ENCODE measurements at regions not wholly inside any gene's neighbourhood (a gene's known extent, or its start where the extent isn't known, plus 50 kb on each side); places are given as distances from the start of the nearest gene placed in this dataset.

DNA sequence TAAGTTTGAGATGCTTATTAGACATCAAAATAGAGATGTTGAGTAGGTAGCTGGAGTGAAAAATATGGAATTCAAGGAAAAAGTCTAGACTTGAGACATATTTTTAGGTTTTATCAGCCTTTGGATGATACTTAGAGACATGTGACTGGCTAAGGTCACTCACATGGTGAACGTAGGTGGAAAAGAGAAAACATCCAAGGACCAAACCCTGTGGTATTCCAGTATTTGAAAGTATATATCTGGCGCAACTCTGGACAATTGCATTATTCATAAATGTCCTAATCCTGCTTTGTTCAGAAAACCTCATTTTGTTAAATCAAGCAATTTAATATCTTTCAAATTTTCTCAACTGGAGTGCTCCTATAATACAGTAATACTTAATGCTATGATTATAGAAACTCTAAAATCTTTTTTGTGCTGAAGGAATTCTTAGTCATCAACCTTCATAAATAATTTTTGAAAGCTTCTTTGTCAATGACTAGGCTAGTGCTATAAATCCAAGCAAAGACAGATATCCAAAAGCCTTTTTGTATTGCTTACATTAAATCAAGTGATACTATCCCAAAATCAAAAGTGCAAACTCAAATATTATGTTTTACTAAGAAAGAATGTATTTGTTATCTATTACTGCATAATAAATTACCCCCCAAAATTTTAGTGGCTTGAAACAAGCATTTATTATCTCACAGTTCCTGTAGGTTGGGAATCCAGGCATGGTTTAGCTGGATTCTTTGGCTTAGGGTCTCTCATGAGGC, 452.0 kb downstream of the ENC1 start:
- Histone ChIP-seq H3K27ac (ENCODE audit: low read length) (no peak overlapping the region), H2AFZ (ENCODE audit: low read length) (no peak overlapping the region), H3K9me2 (replicated peaks; ENCODE audit: insufficient read depth, low read length) (no peaks in the 10 kb centered on the region), H3K27me3 (replicated peaks; ENCODE audit: insufficient read depth, low read length) (no peaks in the 10 kb centered on the region), H3F3A (ENCODE audit: insufficient read depth, low read length) (no peaks in the 10 kb centered on the region), H3K79me2 (ENCODE audit: low read length) (no peaks in the 10 kb centered on the region), H4K20me1 (ENCODE audit: insufficient read depth, low read length) (no peaks in the 10 kb centered on the region), H3K9ac (ENCODE audit: low read length) (no peak overlapping the region), H3K9me3 (replicated peaks; ENCODE audit: insufficient read depth, low read length) (no peaks in the 10 kb centered on the region), H3K4me1 (ENCODE audit: low read length) (no peaks in the 10 kb centered on the region), H3K36me3 (replicated peaks; ENCODE audit: insufficient read depth, low read length) (no peaks in the 10 kb centered on the region), H3K4me3 (ENCODE audit: low read length) (no peak overlapping the region), H3K4me2 (ENCODE audit: low read depth, low read length) (no peak overlapping the region)
- no peak for DNase-seq
- TF ChIP-seq, protein P1, sequence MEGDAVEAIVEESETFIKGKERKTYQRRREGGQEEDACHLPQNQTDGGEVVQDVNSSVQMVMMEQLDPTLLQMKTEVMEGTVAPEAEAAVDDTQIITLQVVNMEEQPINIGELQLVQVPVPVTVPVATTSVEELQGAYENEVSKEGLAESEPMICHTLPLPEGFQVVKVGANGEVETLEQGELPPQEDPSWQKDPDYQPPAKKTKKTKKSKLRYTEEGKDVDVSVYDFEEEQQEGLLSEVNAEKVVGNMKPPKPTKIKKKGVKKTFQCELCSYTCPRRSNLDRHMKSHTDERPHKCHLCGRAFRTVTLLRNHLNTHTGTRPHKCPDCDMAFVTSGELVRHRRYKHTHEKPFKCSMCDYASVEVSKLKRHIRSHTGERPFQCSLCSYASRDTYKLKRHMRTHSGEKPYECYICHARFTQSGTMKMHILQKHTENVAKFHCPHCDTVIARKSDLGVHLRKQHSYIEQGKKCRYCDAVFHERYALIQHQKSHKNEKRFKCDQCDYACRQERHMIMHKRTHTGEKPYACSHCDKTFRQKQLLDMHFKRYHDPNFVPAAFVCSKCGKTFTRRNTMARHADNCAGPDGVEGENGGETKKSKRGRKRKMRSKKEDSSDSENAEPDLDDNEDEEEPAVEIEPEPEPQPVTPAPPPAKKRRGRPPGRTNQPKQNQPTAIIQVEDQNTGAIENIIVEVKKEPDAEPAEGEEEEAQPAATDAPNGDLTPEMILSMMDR (IDR thresholded peaks at IDR 0.05; ENCODE audit: low read length) = no peak
- TF ChIP-seq EZH2phosphoT487 (IDR thresholded peaks at IDR 0.05; ENCODE audit: low read length) = no peak
- no peak for TF ChIP-seq EZH2 (optimal IDR thresholded peaks at IDR 0.05; ENCODE audit: low read depth, low read length)

DNA sequence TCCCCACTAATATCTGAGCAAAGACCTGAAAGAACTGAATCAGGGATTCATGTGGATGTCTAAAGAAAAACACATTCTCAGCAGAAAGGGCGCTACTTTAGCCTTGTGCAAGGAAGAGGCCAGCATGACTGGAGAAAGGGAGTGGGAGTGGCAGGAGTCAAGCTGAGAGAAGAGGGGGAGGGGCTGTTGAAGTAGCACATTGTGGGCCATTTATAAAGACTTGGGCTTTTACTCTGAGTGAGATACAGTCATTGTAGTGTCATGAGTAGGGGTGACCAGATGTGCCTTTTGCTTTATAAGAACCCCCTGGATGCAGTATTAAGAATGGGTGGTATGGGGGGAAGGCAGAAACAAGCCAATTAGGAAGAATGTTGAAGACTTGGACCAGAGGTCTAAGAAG, 452.8 kb downstream of the ENC1 start:
- Histone ChIP-seq H3K27ac (ENCODE audit: low read length) (no peak overlapping the region), H3K4me3 (ENCODE audit: low read length) (no peak overlapping the region), H3K27me3 (replicated peaks; ENCODE audit: insufficient read depth, low read length) (no peaks in the 10 kb centered on the region), H3K9me2 (replicated peaks; ENCODE audit: insufficient read depth, low read length) (no peaks in the 10 kb centered on the region), H4K20me1 (ENCODE audit: insufficient read depth, low read length) (no peaks in the 10 kb centered on the region), H3K36me3 (replicated peaks; ENCODE audit: insufficient read depth, low read length) (no peaks in the 10 kb centered on the region), H3K4me2 (ENCODE audit: low read depth, low read length) (no peak overlapping the region), H3K4me1 (ENCODE audit: low read length) (no peaks in the 10 kb centered on the region), H3K9me3 (replicated peaks; ENCODE audit: insufficient read depth, low read length) (no peaks in the 10 kb centered on the region), H3F3A (ENCODE audit: insufficient read depth, low read length) (no peaks in the 10 kb centered on the region), H3K79me2 (ENCODE audit: low read length) (no peaks in the 10 kb centered on the region), H3K9ac (ENCODE audit: low read length) (no peak overlapping the region), H2AFZ (ENCODE audit: low read length) (no peak overlapping the region)
- no peak for TF ChIP-seq EZH2phosphoT487 (IDR thresholded peaks at IDR 0.05; ENCODE audit: low read length)
- no peak for TF ChIP-seq EZH2 (optimal IDR thresholded peaks at IDR 0.05; ENCODE audit: low read depth, low read length)
- TF ChIP-seq, protein P1 (IDR thresholded peaks at IDR 0.05; ENCODE audit: low read length) = no peak
- no peak for DNase-seq

DNA sequence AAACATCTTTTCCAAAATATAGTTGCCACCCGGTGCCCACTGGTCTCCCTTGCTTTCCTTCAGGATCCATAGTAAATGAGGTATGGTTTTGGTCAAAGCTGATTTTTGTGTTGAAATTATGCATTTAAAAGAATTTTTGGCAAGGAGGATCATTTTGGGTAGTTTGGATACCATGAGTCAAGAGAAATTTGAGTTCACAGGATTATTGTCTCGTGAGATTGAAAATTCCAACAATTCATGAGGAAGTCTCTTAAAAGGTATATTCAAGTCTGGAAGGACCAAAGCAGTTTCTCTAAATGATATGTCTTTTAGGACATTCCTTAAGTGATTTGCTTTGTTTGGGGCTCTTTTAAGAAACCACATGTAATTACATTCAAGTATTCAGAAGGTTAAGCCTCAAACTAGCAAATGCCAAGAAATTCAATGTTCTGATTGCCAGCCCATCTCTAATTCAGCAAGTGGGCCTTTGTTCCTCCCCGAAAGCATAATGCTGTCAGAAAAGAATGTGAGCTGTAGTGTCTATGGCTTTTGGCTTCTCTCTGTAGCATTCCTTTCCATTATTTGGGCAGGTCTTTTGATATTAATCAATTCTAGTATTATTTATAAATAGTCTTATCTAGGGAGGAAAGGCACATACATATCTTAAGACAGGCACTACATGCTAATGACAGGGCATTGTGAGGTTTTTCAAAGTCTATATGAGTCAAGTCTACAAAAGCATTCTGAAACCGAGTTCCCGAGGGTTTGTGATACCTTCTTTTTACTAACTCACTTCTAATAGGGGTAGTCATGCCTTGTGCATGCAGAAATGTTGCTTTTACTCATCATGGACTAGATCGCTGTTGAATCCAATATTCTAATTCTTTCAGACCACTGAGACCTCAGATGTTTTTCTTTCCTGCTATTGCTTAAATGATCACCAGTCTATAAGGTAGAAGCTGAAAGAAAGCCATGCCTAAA, 453.9 kb downstream of the ENC1 start:
- H2AFZ ChIP-seq (ENCODE audit: low read length) = no peak overlapping the region
- no peak overlapping the region for H3K9ac ChIP-seq (ENCODE audit: low read length)
- no peaks in the 10 kb centered on the region for H3K4me1 ChIP-seq (ENCODE audit: low read length)
- H3K36me3 ChIP-seq (replicated peaks; ENCODE audit: insufficient read depth, low read length) = no peaks in the 10 kb centered on the region
- TF ChIP-seq EZH2 (optimal IDR thresholded peaks at IDR 0.05; ENCODE audit: low read depth, low read length) (no peak), EZH2phosphoT487 (IDR thresholded peaks at IDR 0.05; ENCODE audit: low read length) (no peak)
- TF ChIP-seq, protein P1 (IDR thresholded peaks at IDR 0.05; ENCODE audit: low read length) = no peak
- H4K20me1 ChIP-seq (ENCODE audit: insufficient read depth, low read length) = no peaks in the 10 kb centered on the region
- H3K9me2 ChIP-seq (replicated peaks; ENCODE audit: insufficient read depth, low read length) = no peaks in the 10 kb centered on the region
- H3K9me3 ChIP-seq (replicated peaks; ENCODE audit: insufficient read depth, low read length) = no peaks in the 10 kb centered on the region
- H3K27me3 ChIP-seq (replicated peaks; ENCODE audit: insufficient read depth, low read length) = no peaks in the 10 kb centered on the region
- H3K27ac ChIP-seq (ENCODE audit: low read length) = no peak overlapping the region
- H3F3A ChIP-seq (ENCODE audit: insufficient read depth, low read length) = no peaks in the 10 kb centered on the region
- no peaks in the 10 kb centered on the region for H3K79me2 ChIP-seq (ENCODE audit: low read length)
- no peak overlapping the region for H3K4me3 ChIP-seq (ENCODE audit: low read length)
- no peak for DNase-seq
- no peak overlapping the region for H3K4me2 ChIP-seq (ENCODE audit: low read depth, low read length)
